ENCODE measurements at regions not wholly inside any gene's neighbourhood (a gene's known extent, or its start where the extent isn't known, plus 50 kb on each side); places are given as distances from the start of the nearest gene placed in this dataset.

DNA sequence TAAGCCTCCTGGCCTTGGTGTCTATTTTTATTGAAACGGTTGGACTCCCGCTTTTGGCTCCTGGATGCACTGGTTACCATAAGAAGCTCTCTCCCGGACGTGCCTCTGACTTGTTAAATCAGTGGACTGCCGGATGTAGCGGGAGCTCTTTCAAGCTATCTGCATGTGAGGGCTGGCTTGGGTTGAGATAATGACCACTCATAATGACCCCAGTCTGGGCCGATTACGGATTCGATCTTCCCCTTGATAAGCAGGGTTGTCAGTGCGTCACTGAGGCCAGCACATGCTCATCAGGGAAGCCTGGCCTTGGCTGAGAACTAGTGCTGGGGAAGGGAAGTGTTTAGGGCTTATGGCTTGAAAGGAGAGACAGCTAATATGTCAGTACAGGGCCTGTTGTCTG lies 528.1 kb downstream of the CDH26 start:
- TF ChIP-seq, protein P1, sequence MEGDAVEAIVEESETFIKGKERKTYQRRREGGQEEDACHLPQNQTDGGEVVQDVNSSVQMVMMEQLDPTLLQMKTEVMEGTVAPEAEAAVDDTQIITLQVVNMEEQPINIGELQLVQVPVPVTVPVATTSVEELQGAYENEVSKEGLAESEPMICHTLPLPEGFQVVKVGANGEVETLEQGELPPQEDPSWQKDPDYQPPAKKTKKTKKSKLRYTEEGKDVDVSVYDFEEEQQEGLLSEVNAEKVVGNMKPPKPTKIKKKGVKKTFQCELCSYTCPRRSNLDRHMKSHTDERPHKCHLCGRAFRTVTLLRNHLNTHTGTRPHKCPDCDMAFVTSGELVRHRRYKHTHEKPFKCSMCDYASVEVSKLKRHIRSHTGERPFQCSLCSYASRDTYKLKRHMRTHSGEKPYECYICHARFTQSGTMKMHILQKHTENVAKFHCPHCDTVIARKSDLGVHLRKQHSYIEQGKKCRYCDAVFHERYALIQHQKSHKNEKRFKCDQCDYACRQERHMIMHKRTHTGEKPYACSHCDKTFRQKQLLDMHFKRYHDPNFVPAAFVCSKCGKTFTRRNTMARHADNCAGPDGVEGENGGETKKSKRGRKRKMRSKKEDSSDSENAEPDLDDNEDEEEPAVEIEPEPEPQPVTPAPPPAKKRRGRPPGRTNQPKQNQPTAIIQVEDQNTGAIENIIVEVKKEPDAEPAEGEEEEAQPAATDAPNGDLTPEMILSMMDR (conservative IDR thresholded peaks at IDR 0.05; ENCODE audit: low read depth, low read length) = no peak
- TF ChIP-seq EZH2phosphoT487 (IDR thresholded peaks at IDR 0.05; ENCODE audit: borderline replicate concordance, low read length) = no peak
- TF ChIP-seq EZH2 (IDR thresholded peaks at IDR 0.05; ENCODE audit: low read length, unreplicated experiment) = no peak
